ENCODE measurements at regions not wholly inside any gene's neighbourhood (a gene's known extent, or its start where the extent isn't known, plus 50 kb on each side); places are given as distances from the start of the nearest gene placed in this dataset.

DNA sequence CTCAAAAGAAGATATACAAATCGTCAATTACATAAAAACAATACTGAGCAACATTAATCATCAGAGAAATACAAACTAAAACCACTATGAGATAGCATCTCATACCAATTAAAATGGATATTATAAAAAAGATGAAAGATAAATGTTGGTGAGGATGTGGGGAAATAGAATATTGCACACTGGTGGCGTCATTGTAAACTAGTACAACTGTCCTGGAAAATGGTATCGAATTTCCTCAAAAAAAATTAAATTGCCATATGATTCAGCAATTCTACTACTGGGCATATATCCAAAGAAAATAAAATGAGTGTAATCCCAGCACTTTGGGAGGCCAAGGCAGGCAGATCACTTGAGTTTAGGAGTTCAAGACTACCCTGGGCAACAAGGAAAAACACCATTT lies 326.0 kb upstream of the FTMT start:
- POLR2A ChIA-PET = no interaction called here
- ATAC-seq (no peak), DNase-seq (ENCODE audit: low read depth, low spot score) (no peak)
- Histone ChIP-seq H2AFZ (ENCODE audit: low read depth, low read length, poor library complexity, severe bottlenecking) (no peak overlapping the region), H3K79me2 (ENCODE audit: insufficient read depth, low read length) (no peaks in the 10 kb centered on the region), H3K4me2 (ENCODE audit: low read length) (no peak overlapping the region), H3K9ac (ENCODE audit: low read length) (no peak overlapping the region), H3K9me2 (ENCODE audit: insufficient read depth) (no peaks in the 10 kb centered on the region), H3K27me3 (ENCODE audit: insufficient read depth, low read length) (no peaks in the 10 kb centered on the region), H3K36me3 (ENCODE audit: control insufficient read depth in 1 of 2, insufficient read depth in 2 of 2, low read length in 2 of 2) (no peaks in the 10 kb centered on the region), H4K20me1 (ENCODE audit: insufficient read depth) (no peaks in the 10 kb centered on the region), H3K4me3 (replicated peaks in 1 of 2; ENCODE audit: low read depth in 1 of 2, low read length in 2 of 2) (no peak overlapping the region), H3K9me3 (ENCODE audit: control insufficient read depth in 1 of 2, insufficient read depth in 1 of 2, low read depth in 1 of 2, low read length in 2 of 2) (no peaks in the 10 kb centered on the region), H3K27ac (ENCODE audit: low read depth, low read length) (no peak overlapping the region), H3K4me1 (ENCODE audit: control insufficient read depth in 1 of 2, insufficient read depth in 2 of 2, low read length in 2 of 2) (no peaks in the 10 kb centered on the region)
- no TSS peak for BruUV-seq (replicated peaks)
- CTCF ChIA-PET = no interaction called here
- TF ChIP-seq RAD21 (IDR thresholded peaks at IDR 0.05; ENCODE audit: low read depth) = no peak
- TF ChIP-seq ATF3 (IDR thresholded peaks at IDR 0.05) = no peak
- TF ChIP-seq JUND (IDR thresholded peaks at IDR 0.05) = no peak
- TF ChIP-seq CEBPB (IDR thresholded peaks at IDR 0.05; ENCODE audit: low read depth) = no peak
- no peak for TF ChIP-seq FOSL1 (IDR thresholded peaks at IDR 0.05; ENCODE audit: low read depth)
- no peak for TF ChIP-seq EGR1 (IDR thresholded peaks at IDR 0.05; ENCODE audit: low read depth)
- no peak for TF ChIP-seq ELF1 (IDR thresholded peaks at IDR 0.05; ENCODE audit: borderline replicate concordance, low read depth)
- TF ChIP-seq, protein P1, sequence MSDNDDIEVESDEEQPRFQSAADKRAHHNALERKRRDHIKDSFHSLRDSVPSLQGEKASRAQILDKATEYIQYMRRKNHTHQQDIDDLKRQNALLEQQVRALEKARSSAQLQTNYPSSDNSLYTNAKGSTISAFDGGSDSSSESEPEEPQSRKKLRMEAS (IDR thresholded peaks at IDR 0.05) = no peak
- TF ChIP-seq, protein P2, sequence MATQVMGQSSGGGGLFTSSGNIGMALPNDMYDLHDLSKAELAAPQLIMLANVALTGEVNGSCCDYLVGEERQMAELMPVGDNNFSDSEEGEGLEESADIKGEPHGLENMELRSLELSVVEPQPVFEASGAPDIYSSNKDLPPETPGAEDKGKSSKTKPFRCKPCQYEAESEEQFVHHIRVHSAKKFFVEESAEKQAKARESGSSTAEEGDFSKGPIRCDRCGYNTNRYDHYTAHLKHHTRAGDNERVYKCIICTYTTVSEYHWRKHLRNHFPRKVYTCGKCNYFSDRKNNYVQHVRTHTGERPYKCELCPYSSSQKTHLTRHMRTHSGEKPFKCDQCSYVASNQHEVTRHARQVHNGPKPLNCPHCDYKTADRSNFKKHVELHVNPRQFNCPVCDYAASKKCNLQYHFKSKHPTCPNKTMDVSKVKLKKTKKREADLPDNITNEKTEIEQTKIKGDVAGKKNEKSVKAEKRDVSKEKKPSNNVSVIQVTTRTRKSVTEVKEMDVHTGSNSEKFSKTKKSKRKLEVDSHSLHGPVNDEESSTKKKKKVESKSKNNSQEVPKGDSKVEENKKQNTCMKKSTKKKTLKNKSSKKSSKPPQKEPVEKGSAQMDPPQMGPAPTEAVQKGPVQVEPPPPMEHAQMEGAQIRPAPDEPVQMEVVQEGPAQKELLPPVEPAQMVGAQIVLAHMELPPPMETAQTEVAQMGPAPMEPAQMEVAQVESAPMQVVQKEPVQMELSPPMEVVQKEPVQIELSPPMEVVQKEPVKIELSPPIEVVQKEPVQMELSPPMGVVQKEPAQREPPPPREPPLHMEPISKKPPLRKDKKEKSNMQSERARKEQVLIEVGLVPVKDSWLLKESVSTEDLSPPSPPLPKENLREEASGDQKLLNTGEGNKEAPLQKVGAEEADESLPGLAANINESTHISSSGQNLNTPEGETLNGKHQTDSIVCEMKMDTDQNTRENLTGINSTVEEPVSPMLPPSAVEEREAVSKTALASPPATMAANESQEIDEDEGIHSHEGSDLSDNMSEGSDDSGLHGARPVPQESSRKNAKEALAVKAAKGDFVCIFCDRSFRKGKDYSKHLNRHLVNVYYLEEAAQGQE (IDR thresholded peaks at IDR 0.05; ENCODE audit: low read depth) = no peak
- no peak for TF ChIP-seq EZH2 (IDR thresholded peaks at IDR 0.05)
- TF ChIP-seq TCF7L2 (IDR thresholded peaks at IDR 0.05; ENCODE audit: borderline replicate concordance, extremely low read depth, insufficient read depth, insufficient read length) = no peak
- RAD21 ChIA-PET (ENCODE audit: low non-redundant PET in 1 of 2, low total read pairs in 2 of 2, uncharacterized antibody in 2 of 2, unreplicated experiment in 2 of 2) = no interaction called here
- intact Hi-C loops (cut with micrococcal nuclease) = no loop called here

Data from HCT116 (cell line).